KOPT-K1 (cell line): ENCODE measurements at regions not wholly inside any gene's neighbourhood (a gene's known extent, or its start where the extent isn't known, plus 50 kb on each side); places are given as distances from the start of the nearest gene placed in this dataset.

ENCODE experiments used
- H3K27ac ChIP-seq: fragments of 200-600 bp; sonication (generic); 2 replicates; pipeline ENCODE4 v1.5.1; 2016; ENCODE audit warnings: antibody characterized with exemption, mild to moderate bottlenecking, low read depth, low read length; ENCODE audit not compliant: poor library complexity, severe bottlenecking
- H3K36me3 ChIP-seq: fragments of 200-600 bp; sonication (generic); 2 replicates; pipeline ENCODE4 v1.5.1; 2017; ENCODE audit warnings: antibody characterized with exemption, mild to moderate bottlenecking, low read length, moderate library complexity; ENCODE audit not compliant: insufficient read depth
- H3K9me3 ChIP-seq: fragments of 200-600 bp; sonication (generic); 2 replicates; pipeline ENCODE4 v1.5.1; 2017; ENCODE audit warnings: antibody characterized with exemption, low read length, mild to moderate bottlenecking; ENCODE audit not compliant: insufficient read depth, poor library complexity, severe bottlenecking

DNA sequence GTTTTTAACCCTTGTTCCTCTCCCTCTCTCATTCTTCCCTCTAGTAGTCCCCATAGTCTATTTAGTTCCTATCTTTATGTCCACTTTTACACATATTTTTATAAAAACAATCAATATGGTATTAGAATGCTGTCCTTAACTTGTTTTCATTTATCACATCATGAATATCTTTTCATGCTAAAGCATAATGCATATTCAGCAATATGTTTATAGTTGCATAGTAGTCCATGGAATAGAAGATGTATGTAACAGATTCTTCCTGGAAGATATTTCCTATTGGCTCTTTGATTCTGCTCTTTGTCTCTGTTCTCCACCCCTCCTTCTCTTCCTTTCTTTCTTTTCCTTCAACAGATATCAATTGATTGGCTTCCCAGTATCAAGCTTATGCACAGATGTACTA lies 1047.1 kb upstream of the TENM4 start:
- H3K36me3 ChIP-seq = no peaks in the 10 kb centered on the region
- no peak overlapping the region for H3K27ac ChIP-seq
- H3K9me3 ChIP-seq = no peaks in the 10 kb centered on the region

DNA sequence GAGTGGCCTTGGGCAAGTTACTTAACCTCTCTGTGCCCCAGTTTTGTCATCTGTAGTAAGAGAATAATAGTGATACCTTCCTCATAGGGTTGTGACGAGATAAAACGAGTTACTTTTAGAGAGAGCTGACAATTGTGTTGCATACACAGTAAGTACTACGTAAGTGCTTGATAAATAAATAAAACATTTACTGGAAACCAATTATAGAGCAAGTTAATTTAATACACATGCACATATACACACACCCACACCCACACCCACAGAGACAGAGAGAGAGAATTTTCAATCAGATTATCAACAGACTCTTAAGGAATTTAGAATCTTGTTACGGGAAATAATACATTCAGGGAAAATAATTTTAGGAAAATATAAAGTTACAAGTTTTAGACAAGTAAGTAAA lies 1045.8 kb upstream of the TENM4 start:
- no peaks in the 10 kb centered on the region for H3K9me3 ChIP-seq
- no peaks in the 10 kb centered on the region for H3K36me3 ChIP-seq
- no peak overlapping the region for H3K27ac ChIP-seq

DNA sequence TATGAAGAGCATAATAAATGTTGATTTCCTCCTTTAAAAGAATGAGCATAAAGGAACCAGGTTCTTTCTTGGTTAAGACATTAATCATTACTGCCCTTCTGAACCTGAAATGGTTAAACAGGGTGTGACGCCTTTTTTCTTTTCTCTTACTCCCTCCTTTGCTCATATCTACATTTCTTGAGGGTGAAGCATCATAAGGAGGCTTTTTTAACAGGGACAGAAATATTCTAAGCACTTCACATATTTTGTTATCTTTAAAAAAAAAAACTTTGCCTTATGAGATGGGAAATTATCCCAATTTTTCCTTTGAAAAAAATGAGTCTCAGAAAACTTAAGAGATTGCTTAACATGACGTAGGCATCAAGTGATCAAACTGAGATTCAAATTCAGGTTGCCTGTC lies 1036.3 kb upstream of the TENM4 start:
- Histone ChIP-seq H3K9me3 (no peaks in the 10 kb centered on the region), H3K36me3 (no peaks in the 10 kb centered on the region), H3K27ac (no peak overlapping the region)

DNA sequence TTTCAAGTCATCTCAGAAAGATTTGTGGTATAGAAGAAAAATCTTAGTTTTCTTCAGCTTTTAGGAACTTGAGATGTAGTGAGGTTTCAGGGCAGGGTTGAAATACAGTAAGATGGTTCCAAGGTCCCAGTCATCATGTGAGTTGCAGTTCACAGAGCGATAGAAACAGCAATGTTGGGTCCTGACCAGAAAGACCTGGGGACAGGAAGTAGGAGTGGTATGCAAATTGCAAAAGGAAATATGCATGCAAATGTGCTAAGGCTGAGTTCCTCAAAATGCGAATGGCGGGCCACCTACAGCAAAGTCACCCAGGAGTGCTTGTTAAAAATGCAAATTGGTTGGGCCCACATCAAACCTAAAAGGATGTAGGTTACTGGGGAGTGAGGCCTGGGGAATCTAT lies 1032.7 kb upstream of the TENM4 start:
- Histone ChIP-seq H3K27ac (no peak overlapping the region), H3K36me3 (no peaks in the 10 kb centered on the region), H3K9me3 (no peaks in the 10 kb centered on the region)

DNA sequence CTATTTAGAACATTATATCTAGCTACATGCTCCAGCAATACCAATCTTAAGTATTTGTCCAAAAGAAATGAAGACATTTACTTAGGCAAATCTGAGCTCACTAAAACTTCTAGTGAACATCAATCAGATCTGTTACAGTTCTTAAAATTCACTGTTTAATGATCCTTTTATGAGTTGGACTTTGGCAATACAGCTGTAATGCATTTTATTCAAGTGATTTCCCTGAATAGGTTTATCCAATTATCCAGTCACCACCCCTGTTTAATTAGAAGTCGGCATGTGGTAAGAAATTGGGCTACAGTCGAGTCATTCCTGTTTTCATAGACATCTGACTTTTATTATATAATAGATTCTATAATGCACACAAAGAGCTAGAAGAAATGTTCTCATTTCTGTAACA lies 1029.0 kb upstream of the TENM4 start:
- Histone ChIP-seq H3K36me3 (no peaks in the 10 kb centered on the region), H3K27ac (no peak overlapping the region), H3K9me3 (no peaks in the 10 kb centered on the region)

DNA sequence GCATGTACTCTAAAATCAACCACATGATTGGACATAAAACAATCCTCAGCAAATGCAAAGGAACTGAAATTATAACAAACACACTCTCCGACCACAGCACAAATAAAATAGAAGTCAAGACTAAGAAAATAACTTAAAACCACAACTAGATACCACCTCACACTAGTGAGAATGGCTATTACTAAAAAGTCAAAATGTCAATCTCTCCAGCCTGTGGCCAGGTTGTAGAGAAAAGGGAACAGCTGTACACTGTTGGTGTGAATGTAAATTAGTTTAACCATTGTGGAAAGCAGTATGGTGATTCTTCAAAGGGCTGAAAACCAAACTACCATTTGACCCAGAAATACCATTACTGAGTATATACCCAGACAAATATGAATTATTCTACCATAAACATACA lies 1025.7 kb upstream of the TENM4 start:
- no peak overlapping the region for H3K27ac ChIP-seq
- H3K36me3 ChIP-seq = no peaks in the 10 kb centered on the region
- H3K9me3 ChIP-seq = no peaks in the 10 kb centered on the region

DNA sequence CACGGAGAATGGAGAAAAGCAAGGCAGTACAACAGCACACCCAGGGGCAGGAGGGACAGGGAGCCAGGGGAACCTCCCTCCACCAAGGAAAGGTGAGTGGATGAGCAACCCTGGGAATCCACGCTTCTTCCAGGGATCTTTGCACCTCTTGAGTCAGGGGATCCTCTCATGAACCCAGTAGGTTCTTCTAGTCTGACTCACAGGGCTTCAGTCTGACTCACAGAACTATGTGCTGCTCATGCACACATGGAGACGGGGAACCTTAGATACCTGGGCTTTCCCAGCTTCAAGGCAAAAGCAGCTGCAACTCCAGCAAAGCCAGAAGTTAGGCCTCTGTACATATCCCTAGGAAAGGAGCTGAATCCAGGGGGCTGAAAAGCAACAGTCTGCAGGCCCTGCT lies 1021.4 kb upstream of the TENM4 start:
- Histone ChIP-seq H3K36me3 (no peaks in the 10 kb centered on the region), H3K9me3 (no peaks in the 10 kb centered on the region), H3K27ac (no peak overlapping the region)

DNA sequence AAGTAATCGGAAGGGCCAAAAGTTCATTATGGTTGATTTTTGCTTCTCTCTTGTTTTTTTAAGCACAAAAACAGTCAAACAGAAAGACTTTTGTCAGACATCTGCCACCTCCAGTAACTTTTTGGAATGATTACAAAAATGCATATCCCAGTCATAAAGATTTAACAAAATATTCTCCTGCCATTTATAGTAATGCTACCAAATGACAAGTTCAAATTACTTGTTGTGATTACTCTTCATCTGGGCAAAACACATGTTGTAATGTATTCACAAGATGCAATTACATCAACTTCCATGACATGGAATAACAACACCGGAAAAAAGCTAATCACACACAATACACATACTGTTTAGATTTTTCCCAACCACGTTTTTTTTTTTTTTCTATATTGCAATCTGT lies 1017.5 kb upstream of the TENM4 start:
- Histone ChIP-seq H3K36me3 (no peaks in the 10 kb centered on the region), H3K9me3 (no peaks in the 10 kb centered on the region), H3K27ac (no peak overlapping the region)

DNA sequence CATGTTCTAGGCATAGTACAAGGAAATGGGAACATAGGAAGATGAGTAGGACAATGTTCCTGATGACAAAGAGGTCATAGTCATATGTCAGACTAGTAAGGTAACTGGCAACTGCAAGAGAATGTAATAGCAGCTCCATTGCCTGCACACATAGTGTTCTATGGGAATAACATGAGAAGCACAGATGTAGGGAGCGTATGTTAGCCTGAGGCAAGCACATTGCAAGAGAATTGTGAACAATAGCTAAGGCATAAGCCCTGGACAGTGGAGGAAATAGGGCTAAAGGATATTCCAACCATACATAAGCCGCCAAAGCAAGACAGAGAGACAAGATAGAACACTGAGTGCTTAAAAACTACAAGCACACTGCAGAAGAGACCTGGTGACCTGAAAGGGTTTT lies 1017.0 kb upstream of the TENM4 start:
- Histone ChIP-seq H3K9me3 (no peaks in the 10 kb centered on the region), H3K27ac (no peak overlapping the region), H3K36me3 (no peaks in the 10 kb centered on the region)

DNA sequence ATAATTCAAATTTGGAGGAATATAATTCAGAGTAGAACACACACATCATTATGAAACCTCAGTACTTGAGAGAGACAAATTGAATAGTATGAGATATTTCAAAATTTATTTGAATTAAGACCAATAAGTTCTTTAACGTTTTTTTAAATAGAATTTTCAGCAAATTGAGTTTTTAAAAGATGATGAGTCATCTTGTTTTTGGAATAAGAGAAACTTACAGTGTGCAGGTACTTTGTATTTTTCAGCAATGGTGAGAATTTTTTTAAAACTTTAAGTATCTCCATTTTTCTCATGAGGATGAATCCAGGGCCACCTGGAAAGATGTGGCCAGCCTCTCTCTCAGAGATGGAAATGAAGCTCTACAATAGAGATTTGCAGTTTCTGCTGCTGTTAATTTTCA lies 1015.0 kb upstream of the TENM4 start:
- Histone ChIP-seq H3K9me3 (no peaks in the 10 kb centered on the region), H3K27ac (no peak overlapping the region), H3K36me3 (no peaks in the 10 kb centered on the region)

DNA sequence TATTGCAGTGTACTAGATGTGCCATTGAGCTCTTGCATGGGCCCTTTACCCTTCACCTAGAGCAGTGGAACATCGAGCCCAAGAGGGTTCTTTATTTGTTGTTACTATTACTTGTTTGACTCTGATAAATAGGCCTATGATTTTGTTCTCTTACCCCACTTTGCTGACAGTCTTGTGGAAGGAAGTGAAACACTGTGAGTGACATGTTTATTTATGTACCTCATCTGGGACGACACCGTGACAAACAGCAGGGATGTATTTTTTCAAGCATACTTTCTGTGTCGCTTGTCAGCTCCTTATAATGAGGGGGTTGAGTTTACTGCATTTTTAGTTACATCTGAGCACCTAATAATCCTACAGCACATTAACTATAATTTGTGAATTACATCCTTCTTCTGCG lies 1010.3 kb upstream of the TENM4 start:
- no peaks in the 10 kb centered on the region for H3K9me3 ChIP-seq
- no peak overlapping the region for H3K27ac ChIP-seq
- H3K36me3 ChIP-seq = no peaks in the 10 kb centered on the region

DNA sequence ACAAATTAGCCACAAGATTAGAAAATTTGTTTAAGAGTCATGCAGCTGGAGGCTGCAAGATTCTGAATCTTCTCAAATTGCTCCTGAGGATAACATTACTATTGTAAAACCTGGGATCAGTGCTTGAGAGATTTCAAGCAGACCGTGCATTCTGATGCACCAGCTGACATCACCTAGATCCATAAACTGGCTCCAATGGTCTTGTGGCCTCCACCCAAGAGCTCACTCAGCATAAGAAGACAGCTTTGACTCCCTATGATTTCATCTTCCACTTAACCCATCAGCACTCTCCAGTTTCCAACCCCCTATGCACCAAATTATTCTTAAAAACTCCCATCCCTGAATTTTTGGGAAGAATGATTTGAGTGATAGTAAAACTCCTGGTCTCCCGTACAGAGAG lies 1007.9 kb upstream of the TENM4 start:
- no peaks in the 10 kb centered on the region for H3K36me3 ChIP-seq

DNA sequence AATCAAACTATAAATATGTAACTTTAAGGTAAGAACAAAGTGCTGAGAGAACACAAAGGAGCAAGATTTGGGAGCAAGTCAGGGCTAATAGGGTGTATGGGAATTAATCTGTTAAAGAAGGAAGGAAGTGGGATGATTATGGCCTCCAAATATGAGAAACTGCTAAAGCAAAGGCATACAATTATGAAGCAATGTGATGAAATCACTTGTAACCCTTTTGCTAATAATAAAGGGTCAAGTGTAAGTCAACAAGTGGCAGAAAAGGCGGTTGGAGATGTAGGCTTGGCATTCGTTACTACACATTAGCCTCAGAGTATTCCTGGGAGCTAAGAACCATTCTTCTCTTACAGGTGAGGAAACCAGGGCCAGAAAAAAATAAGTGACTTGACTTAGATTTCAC lies 1002.3 kb upstream of the TENM4 start:
- Histone ChIP-seq H3K9me3 (no peaks in the 10 kb centered on the region), H3K27ac (no peak overlapping the region), H3K36me3 (no peaks in the 10 kb centered on the region)

More for the DNA sequence above, 1007.9 kb upstream of the TENM4 start:
- no peak overlapping the region for H3K27ac ChIP-seq
- no peaks in the 10 kb centered on the region for H3K9me3 ChIP-seq

DNA sequence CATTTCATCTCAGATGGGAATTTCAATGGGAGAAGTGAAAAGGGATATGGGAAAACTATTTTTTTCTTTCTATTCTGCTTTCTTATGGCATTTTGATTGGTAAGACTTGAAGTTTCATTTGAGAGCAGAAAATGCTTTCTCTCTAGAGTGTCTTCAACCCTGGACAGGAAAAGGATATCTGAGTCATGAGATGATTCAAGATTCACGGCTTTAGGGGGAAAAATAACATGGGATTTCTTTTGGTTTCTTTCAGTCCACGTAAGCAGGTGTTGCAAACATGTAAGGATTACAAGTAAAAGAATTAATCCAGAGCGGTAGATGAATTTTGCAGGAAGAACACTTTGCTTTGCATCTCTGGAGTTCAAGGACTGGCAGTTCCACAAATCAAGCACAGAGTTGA lies 1001.0 kb upstream of the TENM4 start:
- Histone ChIP-seq H3K36me3 (no peaks in the 10 kb centered on the region), H3K27ac (no peak overlapping the region), H3K9me3 (no peaks in the 10 kb centered on the region)

DNA sequence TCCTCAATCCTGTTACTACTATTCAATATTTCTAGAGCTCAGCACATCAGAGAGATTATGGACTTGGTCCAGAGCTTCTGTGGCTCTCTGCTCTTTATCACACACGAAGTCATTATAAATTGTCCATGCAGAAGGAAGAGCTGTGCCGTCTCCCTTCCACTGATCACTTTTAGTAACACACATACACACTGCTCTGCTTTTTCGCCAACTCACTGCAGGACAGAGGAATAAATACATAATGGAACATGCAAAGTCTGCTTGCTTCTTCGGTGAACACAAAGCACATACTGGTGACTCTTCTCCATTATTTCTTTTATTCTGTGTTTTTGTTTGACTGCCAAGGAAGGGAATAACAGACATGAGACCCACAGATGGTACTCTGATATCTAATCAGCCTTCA lies 1000.0 kb upstream of the TENM4 start:
- no peak overlapping the region for H3K27ac ChIP-seq
- no peaks in the 10 kb centered on the region for H3K9me3 ChIP-seq
- H3K36me3 ChIP-seq = no peaks in the 10 kb centered on the region

DNA sequence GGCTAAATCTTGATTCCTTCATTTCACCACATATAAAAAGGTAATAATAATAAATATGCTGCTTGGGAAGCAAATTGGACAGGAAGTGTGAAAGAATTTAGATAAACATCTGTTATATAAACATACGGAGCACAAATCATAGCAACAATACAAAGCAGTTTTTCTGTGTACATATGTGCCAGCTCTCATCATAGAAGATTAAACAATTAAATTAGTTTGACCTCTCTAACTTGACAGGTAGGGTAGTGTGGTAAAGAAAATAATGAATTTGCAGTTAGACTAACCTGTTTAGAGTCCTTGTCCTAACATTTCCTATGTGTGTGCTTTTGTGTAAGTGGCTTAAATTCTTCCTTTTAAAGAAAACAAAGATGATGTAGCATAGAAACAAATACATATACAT lies 995.7 kb upstream of the TENM4 start:
- Histone ChIP-seq H3K36me3 (no peaks in the 10 kb centered on the region), H3K27ac (no peak overlapping the region), H3K9me3 (no peaks in the 10 kb centered on the region)

DNA sequence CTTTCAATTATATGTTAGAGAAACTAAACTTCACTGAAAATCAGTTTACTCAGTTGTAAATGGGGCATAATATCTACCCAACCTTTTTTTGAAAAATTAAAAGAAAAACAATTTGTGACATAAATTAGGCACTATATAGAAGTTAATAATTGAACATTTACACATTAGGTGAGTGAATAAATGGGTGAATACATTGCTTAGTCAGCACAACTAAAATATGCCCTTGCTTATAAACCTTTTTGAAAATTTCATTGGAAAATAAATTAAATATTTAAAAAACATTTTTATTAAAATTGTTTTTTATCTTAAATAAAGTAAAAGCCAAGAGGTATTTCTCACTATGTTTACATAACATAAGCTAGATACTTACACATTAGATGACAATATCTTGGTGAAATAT lies 994.5 kb upstream of the TENM4 start:
- H3K9me3 ChIP-seq = no peaks in the 10 kb centered on the region

More for the DNA sequence above, 994.5 kb upstream of the TENM4 start:
- Histone ChIP-seq H3K27ac (no peak overlapping the region), H3K36me3 (no peaks in the 10 kb centered on the region)
